ENCODE measurements at regions not wholly inside any gene's neighbourhood (a gene's known extent, or its start where the extent isn't known, plus 50 kb on each side); places are given as distances from the start of the nearest gene placed in this dataset. TPM values are rescaled to one million over a fixed set of nuclear protein-coding genes. Genes with fewer than 3 reads are reported as not detected.

Small RNAs in the stretch of these regions (small RNA-seq; reads per million reads assigned to genes)
- not detected for gene MIR6760
